ENCODE measurements at regions not wholly inside any gene's neighbourhood (a gene's known extent, or its start where the extent isn't known, plus 50 kb on each side); places are given as distances from the start of the nearest gene placed in this dataset.

DNA sequence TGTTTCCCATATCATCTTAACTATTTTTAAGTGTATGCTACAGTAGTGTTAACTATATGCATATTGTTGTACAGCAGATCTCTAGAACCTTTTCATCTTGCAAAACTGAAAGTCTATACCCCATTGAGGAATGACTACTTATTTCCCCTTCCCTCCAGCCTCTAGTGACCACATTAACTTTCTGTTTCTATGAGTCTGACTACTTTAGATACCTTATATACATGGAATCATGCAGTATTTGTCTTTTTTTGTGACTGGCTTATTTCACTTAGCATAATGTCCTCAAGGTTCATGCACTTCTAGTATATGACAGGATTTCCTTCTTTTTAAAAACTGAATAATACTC, 96.5 kb upstream of the BTG3 start (continued):
- TF ChIP-seq, protein P1, sequence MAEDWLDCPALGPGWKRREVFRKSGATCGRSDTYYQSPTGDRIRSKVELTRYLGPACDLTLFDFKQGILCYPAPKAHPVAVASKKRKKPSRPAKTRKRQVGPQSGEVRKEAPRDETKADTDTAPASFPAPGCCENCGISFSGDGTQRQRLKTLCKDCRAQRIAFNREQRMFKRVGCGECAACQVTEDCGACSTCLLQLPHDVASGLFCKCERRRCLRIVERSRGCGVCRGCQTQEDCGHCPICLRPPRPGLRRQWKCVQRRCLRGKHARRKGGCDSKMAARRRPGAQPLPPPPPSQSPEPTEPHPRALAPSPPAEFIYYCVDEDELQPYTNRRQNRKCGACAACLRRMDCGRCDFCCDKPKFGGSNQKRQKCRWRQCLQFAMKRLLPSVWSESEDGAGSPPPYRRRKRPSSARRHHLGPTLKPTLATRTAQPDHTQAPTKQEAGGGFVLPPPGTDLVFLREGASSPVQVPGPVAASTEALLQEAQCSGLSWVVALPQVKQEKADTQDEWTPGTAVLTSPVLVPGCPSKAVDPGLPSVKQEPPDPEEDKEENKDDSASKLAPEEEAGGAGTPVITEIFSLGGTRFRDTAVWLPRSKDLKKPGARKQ (CRISPR knock-in tag; IDR thresholded peaks at IDR 0.05) = no peak
- TF ChIP-seq HDAC2 (IDR thresholded peaks at IDR 0.05) (no peak), TCF7 (IDR thresholded peaks at IDR 0.05; ENCODE audit: borderline replicate concordance) (no peak), ZNF551 (CRISPR knock-in tag; IDR thresholded peaks at IDR 0.05) (no peak), RHOXF2B (CRISPR knock-in tag; conservative IDR thresholded peaks at IDR 0.05) (no peak), POLR2B (IDR thresholded peaks at IDR 0.05; ENCODE audit: low read depth, partially characterized antibody) (no peak)
- TF ChIP-seq, protein P2, sequence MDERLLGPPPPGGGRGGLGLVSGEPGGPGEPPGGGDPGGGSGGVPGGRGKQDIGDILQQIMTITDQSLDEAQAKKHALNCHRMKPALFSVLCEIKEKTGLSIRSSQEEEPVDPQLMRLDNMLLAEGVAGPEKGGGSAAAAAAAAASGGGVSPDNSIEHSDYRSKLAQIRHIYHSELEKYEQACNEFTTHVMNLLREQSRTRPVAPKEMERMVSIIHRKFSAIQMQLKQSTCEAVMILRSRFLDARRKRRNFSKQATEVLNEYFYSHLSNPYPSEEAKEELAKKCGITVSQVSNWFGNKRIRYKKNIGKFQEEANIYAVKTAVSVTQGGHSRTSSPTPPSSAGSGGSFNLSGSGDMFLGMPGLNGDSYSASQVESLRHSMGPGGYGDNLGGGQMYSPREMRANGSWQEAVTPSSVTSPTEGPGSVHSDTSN (CRISPR knock-in tag; IDR thresholded peaks at IDR 0.05; ENCODE audit: low read depth) = no peak
- TF ChIP-seq, protein P2 (tag; conservative IDR thresholded peaks at IDR 0.05; ENCODE audit: low read depth) = no peak
- TF ChIP-seq, protein P3, sequence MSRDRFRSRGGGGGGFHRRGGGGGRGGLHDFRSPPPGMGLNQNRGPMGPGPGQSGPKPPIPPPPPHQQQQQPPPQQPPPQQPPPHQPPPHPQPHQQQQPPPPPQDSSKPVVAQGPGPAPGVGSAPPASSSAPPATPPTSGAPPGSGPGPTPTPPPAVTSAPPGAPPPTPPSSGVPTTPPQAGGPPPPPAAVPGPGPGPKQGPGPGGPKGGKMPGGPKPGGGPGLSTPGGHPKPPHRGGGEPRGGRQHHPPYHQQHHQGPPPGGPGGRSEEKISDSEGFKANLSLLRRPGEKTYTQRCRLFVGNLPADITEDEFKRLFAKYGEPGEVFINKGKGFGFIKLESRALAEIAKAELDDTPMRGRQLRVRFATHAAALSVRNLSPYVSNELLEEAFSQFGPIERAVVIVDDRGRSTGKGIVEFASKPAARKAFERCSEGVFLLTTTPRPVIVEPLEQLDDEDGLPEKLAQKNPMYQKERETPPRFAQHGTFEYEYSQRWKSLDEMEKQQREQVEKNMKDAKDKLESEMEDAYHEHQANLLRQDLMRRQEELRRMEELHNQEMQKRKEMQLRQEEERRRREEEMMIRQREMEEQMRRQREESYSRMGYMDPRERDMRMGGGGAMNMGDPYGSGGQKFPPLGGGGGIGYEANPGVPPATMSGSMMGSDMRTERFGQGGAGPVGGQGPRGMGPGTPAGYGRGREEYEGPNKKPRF (IDR thresholded peaks at IDR 0.05; ENCODE audit: low read depth, low read length) = no peak
- TF ChIP-seq, protein P4, sequence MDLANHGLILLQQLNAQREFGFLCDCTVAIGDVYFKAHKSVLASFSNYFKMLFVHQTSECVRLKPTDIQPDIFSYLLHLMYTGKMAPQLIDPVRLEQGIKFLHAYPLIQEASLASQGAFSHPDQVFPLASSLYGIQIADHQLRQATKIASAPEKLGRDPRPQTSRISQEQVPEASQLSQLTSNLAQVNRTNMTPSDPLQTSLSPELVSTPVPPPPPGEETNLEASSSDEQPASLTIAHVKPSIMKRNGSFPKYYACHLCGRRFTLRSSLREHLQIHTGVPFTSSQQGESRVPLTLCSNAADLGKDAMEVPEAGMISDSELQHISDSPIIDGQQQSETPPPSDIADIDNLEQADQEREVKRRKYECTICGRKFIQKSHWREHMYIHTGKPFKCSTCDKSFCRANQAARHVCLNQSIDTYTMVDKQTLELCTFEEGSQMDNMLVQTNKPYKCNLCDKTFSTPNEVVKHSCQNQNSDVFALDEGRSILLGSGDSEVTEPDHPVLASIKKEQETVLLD (IDR thresholded peaks at IDR 0.05) = no peak
